ENCODE measurements at regions not wholly inside any gene's neighbourhood (a gene's known extent, or its start where the extent isn't known, plus 50 kb on each side); places are given as distances from the start of the nearest gene placed in this dataset.

DNA sequence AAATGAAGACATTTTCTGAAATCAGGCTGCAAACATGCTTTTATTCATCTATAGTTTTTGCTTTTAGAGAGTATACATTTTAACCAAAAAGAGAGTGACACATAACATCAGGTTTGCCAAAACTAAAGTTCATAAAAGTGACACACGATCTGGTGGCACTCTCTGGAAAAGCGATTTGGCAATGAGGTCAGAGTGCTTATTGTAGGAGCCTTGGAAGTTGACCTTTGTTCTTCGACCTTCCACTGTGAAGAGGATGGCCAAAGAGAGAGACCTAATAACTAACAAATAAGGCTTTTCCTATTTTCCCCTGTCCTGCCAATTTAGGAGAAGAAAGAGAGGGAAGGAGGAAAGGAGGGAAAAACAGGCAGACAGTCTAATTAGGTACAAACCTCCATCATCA, 230.1 kb downstream of the SIM1 start:
- Histone ChIP-seq H3K4me1 (no peaks in the 10 kb centered on the region), H3K27ac (replicated peaks) (no peak overlapping the region), H3K9me3 (replicated peaks) (no peaks in the 10 kb centered on the region), H3K4me3 (no peak overlapping the region), H3K36me3 (no peaks in the 10 kb centered on the region), H3K27me3 (ENCODE audit: low read depth) (peaks cover 7% of the 10 kb centered on the region)
- DNase-seq: no peak
- TF ChIP-seq, protein P1, sequence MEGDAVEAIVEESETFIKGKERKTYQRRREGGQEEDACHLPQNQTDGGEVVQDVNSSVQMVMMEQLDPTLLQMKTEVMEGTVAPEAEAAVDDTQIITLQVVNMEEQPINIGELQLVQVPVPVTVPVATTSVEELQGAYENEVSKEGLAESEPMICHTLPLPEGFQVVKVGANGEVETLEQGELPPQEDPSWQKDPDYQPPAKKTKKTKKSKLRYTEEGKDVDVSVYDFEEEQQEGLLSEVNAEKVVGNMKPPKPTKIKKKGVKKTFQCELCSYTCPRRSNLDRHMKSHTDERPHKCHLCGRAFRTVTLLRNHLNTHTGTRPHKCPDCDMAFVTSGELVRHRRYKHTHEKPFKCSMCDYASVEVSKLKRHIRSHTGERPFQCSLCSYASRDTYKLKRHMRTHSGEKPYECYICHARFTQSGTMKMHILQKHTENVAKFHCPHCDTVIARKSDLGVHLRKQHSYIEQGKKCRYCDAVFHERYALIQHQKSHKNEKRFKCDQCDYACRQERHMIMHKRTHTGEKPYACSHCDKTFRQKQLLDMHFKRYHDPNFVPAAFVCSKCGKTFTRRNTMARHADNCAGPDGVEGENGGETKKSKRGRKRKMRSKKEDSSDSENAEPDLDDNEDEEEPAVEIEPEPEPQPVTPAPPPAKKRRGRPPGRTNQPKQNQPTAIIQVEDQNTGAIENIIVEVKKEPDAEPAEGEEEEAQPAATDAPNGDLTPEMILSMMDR (IDR thresholded peaks at IDR 0.05; ENCODE audit: borderline replicate concordance): no peak
- intact Hi-C loops (cut with micrococcal nuclease): no loop called here

DNA sequence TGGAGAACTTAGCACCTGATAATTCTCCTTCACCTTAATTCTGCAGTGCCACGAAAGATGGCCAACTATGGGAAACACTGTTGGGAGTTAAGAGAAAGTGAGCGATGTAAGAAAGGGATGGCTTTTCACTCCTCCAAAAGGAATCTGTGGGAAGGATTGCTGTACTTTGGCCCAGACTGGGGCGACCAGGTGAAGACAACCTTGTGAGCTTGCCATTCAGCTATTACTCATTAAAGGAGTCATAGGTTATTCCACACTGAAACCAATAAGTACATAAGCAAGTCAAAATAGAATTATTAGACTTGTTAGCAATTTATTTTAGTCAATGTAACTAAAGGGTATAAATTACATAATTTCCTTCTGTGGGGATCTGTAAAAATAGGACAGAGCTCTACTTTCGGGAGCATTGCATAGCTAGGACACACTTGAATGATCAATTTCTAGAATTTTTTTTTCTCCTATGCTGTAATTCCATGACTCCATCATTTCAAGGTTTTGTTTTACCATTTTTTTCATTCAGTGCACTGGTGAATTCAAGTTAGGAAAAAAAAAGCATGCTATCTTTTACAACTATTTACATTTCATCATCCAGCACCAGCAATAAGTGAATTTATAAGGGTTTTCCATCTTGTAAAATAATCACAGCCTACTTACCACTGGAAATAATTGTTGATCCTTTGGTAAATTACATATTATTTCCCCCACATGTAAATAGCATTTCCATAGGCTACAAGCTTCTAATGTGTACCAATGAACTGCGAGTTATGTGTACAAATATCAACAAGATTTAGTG, 231.7 kb downstream of the SIM1 start:
- Histone ChIP-seq H3K4me1 (peaks cover 13% of the 10 kb centered on the region), H3K4me3 (no peak overlapping the region), H3K9me3 (replicated peaks) (no peaks in the 10 kb centered on the region), H3K27me3 (ENCODE audit: low read depth) (peaks cover 7% of the 10 kb centered on the region), H3K27ac (replicated peaks) (no peak overlapping the region), H3K36me3 (no peaks in the 10 kb centered on the region)
- no peak for DNase-seq
- TF ChIP-seq, protein P1 (IDR thresholded peaks at IDR 0.05; ENCODE audit: borderline replicate concordance): no peak
- intact Hi-C loops (cut with micrococcal nuclease): no loop called here

DNA sequence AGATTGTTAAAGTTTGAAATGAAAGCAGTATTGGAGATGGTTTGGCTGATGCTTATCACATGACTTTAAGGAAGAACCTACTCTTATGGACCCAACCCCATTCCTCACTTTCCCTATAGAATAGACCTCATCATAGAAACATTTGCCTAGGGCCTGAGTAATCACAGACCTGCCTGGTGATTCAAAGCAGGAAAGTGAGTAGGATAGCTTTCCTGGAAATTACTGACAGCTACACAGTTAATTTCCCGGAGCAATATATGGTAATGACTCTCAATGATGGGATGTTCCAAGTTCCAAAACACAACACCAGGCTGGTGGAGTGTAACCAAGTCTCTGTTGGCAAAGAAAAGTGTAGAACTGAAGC, 233.8 kb downstream of the SIM1 start:
- no peak overlapping the region for H3K27ac ChIP-seq (replicated peaks)
- intact Hi-C loops (cut with micrococcal nuclease): no loop called here
- no peak for DNase-seq
- no peak overlapping the region for H3K4me3 ChIP-seq
- H3K9me3 ChIP-seq (replicated peaks): no peaks in the 10 kb centered on the region
- peaks cover 7% of the 10 kb centered on the region for H3K27me3 ChIP-seq (ENCODE audit: low read depth)
- TF ChIP-seq, protein P1 (IDR thresholded peaks at IDR 0.05; ENCODE audit: borderline replicate concordance): no peak
- no peaks in the 10 kb centered on the region for H3K36me3 ChIP-seq
- peaks cover 13% of the 10 kb centered on the region for H3K4me1 ChIP-seq

DNA sequence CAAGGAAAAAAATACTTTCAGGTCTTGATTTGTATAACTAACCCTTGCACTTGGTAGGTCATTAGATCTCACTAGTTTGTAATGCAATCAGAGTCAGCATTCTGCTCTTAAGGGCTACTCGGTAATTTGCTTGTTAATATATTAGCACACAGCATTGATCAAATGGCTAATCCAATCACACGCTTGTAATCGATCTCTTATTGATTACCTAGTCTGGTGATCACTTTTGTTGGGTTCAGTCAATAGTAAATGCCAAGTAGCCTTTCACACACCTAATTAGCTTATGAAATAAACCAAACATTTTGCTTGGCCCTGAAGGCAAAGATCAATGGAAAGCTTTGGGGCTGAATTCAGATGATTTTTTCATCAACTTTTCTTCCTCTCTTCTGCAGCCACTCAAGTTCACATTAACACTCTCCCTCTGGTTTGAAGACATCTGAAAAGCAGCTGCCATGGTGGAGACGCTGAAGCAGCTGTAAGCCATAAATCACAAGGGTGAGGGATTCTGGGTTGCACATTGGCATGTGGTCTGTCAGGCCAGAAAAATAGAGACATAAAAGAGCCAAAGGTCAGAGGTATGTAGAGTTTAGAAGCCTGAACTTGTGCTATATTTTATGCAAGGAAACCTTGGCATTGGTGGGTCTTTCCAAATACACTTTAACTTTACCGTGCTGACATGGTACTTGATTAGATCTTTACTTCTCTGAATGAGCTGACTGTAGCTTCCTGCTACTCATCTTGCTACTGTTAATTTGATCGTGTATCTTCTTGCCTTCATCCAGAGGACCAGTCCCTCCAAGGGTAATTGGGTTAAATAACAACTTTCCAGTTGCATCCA, 234.4 kb downstream of the SIM1 start:
- Histone ChIP-seq H3K27me3 (ENCODE audit: low read depth) (peaks cover 7% of the 10 kb centered on the region), H3K9me3 (replicated peaks) (no peaks in the 10 kb centered on the region), H3K36me3 (no peaks in the 10 kb centered on the region), H3K4me1 (peaks cover 13% of the 10 kb centered on the region), H3K4me3 (no peak overlapping the region), H3K27ac (replicated peaks) (no peak overlapping the region)
- intact Hi-C loops (cut with micrococcal nuclease): no loop called here
- TF ChIP-seq, protein P1 (IDR thresholded peaks at IDR 0.05; ENCODE audit: borderline replicate concordance): no peak
- DNase-seq: no peak

DNA sequence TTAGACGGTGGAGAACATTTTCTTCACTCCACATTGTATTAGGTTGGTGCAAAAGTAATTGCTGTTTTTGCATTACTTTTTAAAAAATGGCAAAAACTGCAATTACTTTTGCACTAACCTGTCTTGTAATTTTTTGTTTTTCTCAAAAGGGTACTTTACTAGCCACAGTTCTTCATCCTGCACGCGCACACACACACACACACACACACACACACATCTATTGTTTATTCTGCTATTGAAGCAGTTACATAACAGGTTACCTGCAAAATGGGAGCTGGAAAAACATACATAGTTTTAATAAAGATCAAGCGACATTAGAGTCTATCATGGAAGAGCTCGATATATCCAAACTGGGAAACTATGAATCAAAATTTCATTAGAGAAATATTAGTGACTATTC, 235.2 kb downstream of the SIM1 start:
- H3K27me3 ChIP-seq (ENCODE audit: low read depth): no peaks in the 10 kb centered on the region
- DNase-seq: no peak
- H3K9me3 ChIP-seq (replicated peaks): no peaks in the 10 kb centered on the region
- intact Hi-C loops (cut with micrococcal nuclease): no loop called here
- no peaks in the 10 kb centered on the region for H3K36me3 ChIP-seq
- peak overlapping the region; percentile 64 for H3K4me3 ChIP-seq
- H3K4me1 ChIP-seq: peaks cover 13% of the 10 kb centered on the region
- TF ChIP-seq, protein P1 (IDR thresholded peaks at IDR 0.05; ENCODE audit: borderline replicate concordance): no peak
- no peak overlapping the region for H3K27ac ChIP-seq (replicated peaks)
